ENCODE measurements at regions not wholly inside any gene's neighbourhood (a gene's known extent, or its start where the extent isn't known, plus 50 kb on each side); places are given as distances from the start of the nearest gene placed in this dataset.

DNA sequence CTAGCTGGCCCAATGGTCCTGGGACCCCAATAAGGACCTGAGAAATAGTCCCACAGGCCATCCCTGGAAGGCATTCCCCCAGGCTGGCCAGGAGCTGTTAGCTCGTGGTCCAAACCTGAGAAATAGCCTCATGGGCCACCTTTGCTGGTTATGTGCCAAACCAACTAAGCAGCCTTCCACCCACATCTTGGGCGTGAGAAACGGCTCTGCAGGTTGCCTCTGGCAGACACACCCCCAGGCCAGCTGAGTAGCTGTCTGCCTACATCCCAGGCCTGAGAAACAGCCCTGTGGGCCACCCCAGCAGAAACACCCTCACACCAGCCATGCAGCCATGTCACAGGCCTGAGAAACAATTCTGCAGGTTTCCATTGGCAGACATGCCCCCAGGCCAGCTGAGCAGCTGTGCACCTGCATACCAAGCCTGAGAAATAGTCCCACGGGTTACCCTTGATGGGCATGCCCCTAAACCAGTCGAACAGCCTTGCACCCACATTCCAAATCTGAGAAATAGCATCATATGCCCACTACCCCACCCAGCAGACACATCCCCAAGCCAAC lies 567.8 kb upstream of the ID4 start:
- Histone ChIP-seq H3K9me3 (ENCODE audit: control insufficient read depth in 1 of 2, insufficient read depth in 1 of 2, low read length in 2 of 2) (peaks cover 0 to 21% of the 10 kb centered on the region in 2 experiments), H3K4me3 (ENCODE audit: low read length) (no peak overlapping the region), H3K36me3 (ENCODE audit: insufficient read depth, low read length) (no peaks in the 10 kb centered on the region), H3K4me1 (ENCODE audit: insufficient read depth, low read length) (no peaks in the 10 kb centered on the region), H3K27ac (ENCODE audit: low read depth in 1 of 2, low read length in 2 of 2) (no peak overlapping the region), H3K27me3 (ENCODE audit: control insufficient read depth in 1 of 2, insufficient read depth in 2 of 2, low read length in 2 of 2) (no peaks in the 10 kb centered on the region)
- DNase-seq (no peak), ATAC-seq (ENCODE audit: poor library complexity) (no peak)
- intact Hi-C loops (cut with DNase I, micrococcal nuclease): no loop called here
- H3K9me3 Mint-ChIP-seq: peaks cover 9% of the 10 kb centered on the region
- H3K4me3 Mint-ChIP-seq: no peak overlapping the region
- no peaks in the 10 kb centered on the region for H3K36me3 Mint-ChIP-seq (ENCODE audit: low read depth)
- ChIA-PET POLR2A (no interaction called here), CTCF (no interaction called here)
- TF ChIP-seq, protein P1, sequence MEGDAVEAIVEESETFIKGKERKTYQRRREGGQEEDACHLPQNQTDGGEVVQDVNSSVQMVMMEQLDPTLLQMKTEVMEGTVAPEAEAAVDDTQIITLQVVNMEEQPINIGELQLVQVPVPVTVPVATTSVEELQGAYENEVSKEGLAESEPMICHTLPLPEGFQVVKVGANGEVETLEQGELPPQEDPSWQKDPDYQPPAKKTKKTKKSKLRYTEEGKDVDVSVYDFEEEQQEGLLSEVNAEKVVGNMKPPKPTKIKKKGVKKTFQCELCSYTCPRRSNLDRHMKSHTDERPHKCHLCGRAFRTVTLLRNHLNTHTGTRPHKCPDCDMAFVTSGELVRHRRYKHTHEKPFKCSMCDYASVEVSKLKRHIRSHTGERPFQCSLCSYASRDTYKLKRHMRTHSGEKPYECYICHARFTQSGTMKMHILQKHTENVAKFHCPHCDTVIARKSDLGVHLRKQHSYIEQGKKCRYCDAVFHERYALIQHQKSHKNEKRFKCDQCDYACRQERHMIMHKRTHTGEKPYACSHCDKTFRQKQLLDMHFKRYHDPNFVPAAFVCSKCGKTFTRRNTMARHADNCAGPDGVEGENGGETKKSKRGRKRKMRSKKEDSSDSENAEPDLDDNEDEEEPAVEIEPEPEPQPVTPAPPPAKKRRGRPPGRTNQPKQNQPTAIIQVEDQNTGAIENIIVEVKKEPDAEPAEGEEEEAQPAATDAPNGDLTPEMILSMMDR (IDR thresholded peaks at IDR 0.05): no peak
- H3K4me1 Mint-ChIP-seq (ENCODE audit: low read depth): no peaks in the 10 kb centered on the region
- H3K27ac Mint-ChIP-seq: no peak overlapping the region
- H3K27me3 Mint-ChIP-seq: no peaks in the 10 kb centered on the region

DNA sequence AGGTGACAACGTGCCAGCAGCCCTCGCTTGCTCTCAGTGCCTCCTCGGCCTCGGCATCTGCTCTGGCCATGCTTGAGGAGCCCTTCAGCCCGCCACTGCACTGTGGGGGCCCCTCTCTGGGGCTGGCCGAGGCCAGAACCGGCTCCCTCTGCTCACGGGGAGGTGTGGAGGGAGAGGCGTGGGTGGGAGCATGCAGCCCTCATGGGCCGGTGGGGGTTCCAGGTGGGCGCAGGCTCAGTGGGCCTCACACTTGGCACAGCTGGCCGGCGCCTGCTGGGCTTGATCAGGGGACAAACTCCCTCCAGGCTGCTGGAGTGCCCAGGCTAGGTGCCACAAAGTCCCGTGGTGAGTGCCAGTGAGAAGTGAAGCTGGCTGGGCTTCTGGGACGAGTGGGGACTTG lies 566.6 kb upstream of the ID4 start:
- H3K9me3 Mint-ChIP-seq: peaks cover 9% of the 10 kb centered on the region
- H3K4me1 Mint-ChIP-seq (ENCODE audit: low read depth): no peaks in the 10 kb centered on the region
- TF ChIP-seq, protein P1 (IDR thresholded peaks at IDR 0.05): no peak
- Histone ChIP-seq H3K9me3 (ENCODE audit: control insufficient read depth in 1 of 2, insufficient read depth in 1 of 2, low read length in 2 of 2) (peaks cover 0 to 21% of the 10 kb centered on the region in 2 experiments), H3K27me3 (ENCODE audit: control insufficient read depth in 1 of 2, insufficient read depth in 2 of 2, low read length in 2 of 2) (no peaks in the 10 kb centered on the region), H3K36me3 (ENCODE audit: insufficient read depth, low read length) (no peaks in the 10 kb centered on the region), H3K4me3 (ENCODE audit: low read length) (no peak overlapping the region), H3K27ac (ENCODE audit: low read depth in 1 of 2, low read length in 2 of 2) (no peak overlapping the region), H3K4me1 (ENCODE audit: insufficient read depth, low read length) (no peaks in the 10 kb centered on the region)
- intact Hi-C loops (cut with DNase I, micrococcal nuclease): no loop called here
- no peaks in the 10 kb centered on the region for H3K36me3 Mint-ChIP-seq (ENCODE audit: low read depth)
- H3K27me3 Mint-ChIP-seq: no peaks in the 10 kb centered on the region
- H3K27ac Mint-ChIP-seq: no peak overlapping the region
- no peak overlapping the region for H3K4me3 Mint-ChIP-seq
- CTCF ChIA-PET: no interaction called here
- ATAC-seq (ENCODE audit: poor library complexity): no peak
- POLR2A ChIA-PET: no interaction called here
- DNase-seq: no peak

DNA sequence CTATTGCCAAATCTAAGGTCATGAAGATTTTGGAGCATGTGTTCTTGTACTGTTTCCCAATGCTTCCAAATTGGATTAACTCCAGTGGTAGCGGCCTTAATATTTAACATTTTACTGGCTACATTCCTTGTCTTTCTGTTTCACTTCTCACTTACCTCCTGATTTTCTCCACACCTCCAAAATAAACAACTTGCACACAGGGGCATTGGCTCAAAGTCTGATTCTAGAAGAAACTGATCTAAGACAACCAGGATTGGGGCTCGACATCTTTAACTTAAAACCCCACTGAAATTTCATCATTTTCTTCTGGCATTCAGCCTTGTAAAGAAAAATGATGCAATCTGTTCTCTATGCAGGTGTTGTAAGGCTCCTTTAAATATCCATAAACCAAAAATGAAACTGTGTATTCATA lies 557.9 kb upstream of the ID4 start:
- Histone ChIP-seq H3K9me3 (ENCODE audit: control insufficient read depth in 1 of 2, insufficient read depth in 1 of 2, low read length in 2 of 2) (peaks cover 0 to 5% of the 10 kb centered on the region in 2 experiments), H3K36me3 (ENCODE audit: insufficient read depth, low read length) (no peaks in the 10 kb centered on the region), H3K4me1 (ENCODE audit: insufficient read depth, low read length) (no peaks in the 10 kb centered on the region), H3K27me3 (ENCODE audit: control insufficient read depth in 1 of 2, insufficient read depth in 2 of 2, low read length in 2 of 2) (no peaks in the 10 kb centered on the region), H3K27ac (ENCODE audit: low read depth in 1 of 2, low read length in 2 of 2) (no peak overlapping the region), H3K4me3 (ENCODE audit: low read length) (no peak overlapping the region)
- Mint-ChIP-seq H3K9me3 (peaks cover 11% of the 10 kb centered on the region), H3K4me3 (no peak overlapping the region), H3K27me3 (no peaks in the 10 kb centered on the region), H3K4me1 (ENCODE audit: low read depth) (no peaks in the 10 kb centered on the region), H3K36me3 (ENCODE audit: low read depth) (no peaks in the 10 kb centered on the region), H3K27ac (no peak overlapping the region)
- ATAC-seq (ENCODE audit: poor library complexity) (no peak), DNase-seq (no peak)
- CTCF ChIA-PET: no interaction called here
- POLR2A ChIA-PET: no interaction called here
- intact Hi-C loops (cut with DNase I, micrococcal nuclease): no loop called here
- TF ChIP-seq, protein P1 (IDR thresholded peaks at IDR 0.05): no peak

All from CD4-positive, alpha-beta T cell (primary cell).